DMS79 (cell line): ENCODE measurements at regions not wholly inside any gene's neighbourhood (a gene's known extent, or its start where the extent isn't known, plus 50 kb on each side); places are given as distances from the start of the nearest gene placed in this dataset.
"Not testable (repeated sequence)": the region's sequence is repeated elsewhere in the genome, so short reads cannot be mapped to it uniquely, and the experiment has no call there.

ENCODE experiments used
- DNase-seq: peaks from one replicate; lab custom pipeline; 2025; lab: John Stamatoyannopoulos, UW

- DNase-seq = no peak
These were observed 1066.9 kb downstream of the BRD1 start for GRCh38 chr22:48760481-48761390.

- no peak for DNase-seq
These were observed 1068.5 kb downstream of the BRD1 start for GRCh38 chr22:48758881-48759875.

- no peak for DNase-seq
These were observed 1069.6 kb downstream of the BRD1 start for GRCh38 chr22:48757985-48758561.

GRCh38 chr22:48757581-48757980 is 1070.1 kb downstream of the BRD1 start:
- no peak for DNase-seq

GRCh38 chr22:48757135-48757534 is 1070.5 kb downstream of the BRD1 start:
- DNase-seq = not testable (repeated sequence)

- no peak for DNase-seq
These were observed 1071.2 kb downstream of the BRD1 start for GRCh38 chr22:48756146-48757111.

- no peak for DNase-seq
These were observed 1072.4 kb downstream of the BRD1 start for GRCh38 chr22:48755059-48755949.

GRCh38 chr22:48754611-48755058 is 1073.0 kb downstream of the BRD1 start:
- DNase-seq = no peak

- DNase-seq = no peak
These were observed 1073.7 kb downstream of the BRD1 start for GRCh38 chr22:48753752-48754517.

- no peak for DNase-seq
These were observed 1074.3 kb downstream of the BRD1 start for GRCh38 chr22:48753381-48753730.

- no peak for DNase-seq
These were observed 1075.0 kb downstream of the BRD1 start for GRCh38 chr22:48752451-48753380.

- DNase-seq = no peak
These were observed 1075.9 kb downstream of the BRD1 start for GRCh38 chr22:48751539-48752437.

GRCh38 chr22:48750826-48751440 is 1076.7 kb downstream of the BRD1 start:
- no peak for DNase-seq

GRCh38 chr22:48750282-48750681 is 1077.4 kb downstream of the BRD1 start:
- no peak for DNase-seq

- no peak for DNase-seq
These were observed 1078.0 kb downstream of the BRD1 start for GRCh38 chr22:48749555-48750227.
